ENCODE measurements at regions not wholly inside any gene's neighbourhood (a gene's known extent, or its start where the extent isn't known, plus 50 kb on each side); places are given as distances from the start of the nearest gene placed in this dataset.

- H3K4me1 Mint-ChIP-seq, result no peaks in the 10 kb centered on the region
- intact Hi-C loops (cut with micrococcal nuclease), result no loop called here
- H3K9me3 ChIP-seq (ENCODE audit: control extremely low read depth in 1 of 3, control insufficient read depth in 2 of 3, insufficient read depth in 1 of 3, low read length in 2 of 3), result peaks cover 0 to 2% (median 0%) of the 10 kb centered on the region in 3 donors
- H3K9me3 Mint-ChIP-seq (ENCODE audit: insufficient read depth), result no peaks in the 10 kb centered on the region
- H3K4me3 ChIP-seq (ENCODE audit: control extremely low read depth in 1 of 5, extremely low read depth in 1 of 5, insufficient read depth in 1 of 5, low read depth in 2 of 5, low read length in 4 of 5), result no peak overlapping the region
- no peak overlapping the region for H3K4me2 ChIP-seq (replicated peaks; ENCODE audit: low read depth, low read length, poor library complexity, severe bottlenecking)
- H3K79me2 ChIP-seq (ENCODE audit: control insufficient read depth, insufficient read depth, low read length), result no peaks in the 10 kb centered on the region
- POLR2A ChIA-PET, result no interaction called here
- no peak for TF ChIP-seq EZH2 (IDR thresholded peaks at IDR 0.05; ENCODE audit: borderline replicate concordance, insufficient read depth, low read depth, low read length, poor library complexity, severe bottlenecking)
- TF ChIP-seq, protein P1, sequence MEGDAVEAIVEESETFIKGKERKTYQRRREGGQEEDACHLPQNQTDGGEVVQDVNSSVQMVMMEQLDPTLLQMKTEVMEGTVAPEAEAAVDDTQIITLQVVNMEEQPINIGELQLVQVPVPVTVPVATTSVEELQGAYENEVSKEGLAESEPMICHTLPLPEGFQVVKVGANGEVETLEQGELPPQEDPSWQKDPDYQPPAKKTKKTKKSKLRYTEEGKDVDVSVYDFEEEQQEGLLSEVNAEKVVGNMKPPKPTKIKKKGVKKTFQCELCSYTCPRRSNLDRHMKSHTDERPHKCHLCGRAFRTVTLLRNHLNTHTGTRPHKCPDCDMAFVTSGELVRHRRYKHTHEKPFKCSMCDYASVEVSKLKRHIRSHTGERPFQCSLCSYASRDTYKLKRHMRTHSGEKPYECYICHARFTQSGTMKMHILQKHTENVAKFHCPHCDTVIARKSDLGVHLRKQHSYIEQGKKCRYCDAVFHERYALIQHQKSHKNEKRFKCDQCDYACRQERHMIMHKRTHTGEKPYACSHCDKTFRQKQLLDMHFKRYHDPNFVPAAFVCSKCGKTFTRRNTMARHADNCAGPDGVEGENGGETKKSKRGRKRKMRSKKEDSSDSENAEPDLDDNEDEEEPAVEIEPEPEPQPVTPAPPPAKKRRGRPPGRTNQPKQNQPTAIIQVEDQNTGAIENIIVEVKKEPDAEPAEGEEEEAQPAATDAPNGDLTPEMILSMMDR (IDR thresholded peaks at IDR 0.05), result no peak
- H3K27me3 Mint-ChIP-seq, result peaks cover 32% of the 10 kb centered on the region
- H3K4me3 Mint-ChIP-seq, result no peak overlapping the region
- CTCF ChIA-PET, result no interaction called here
- H3K9ac ChIP-seq (ENCODE audit: low read length), result no peak overlapping the region
- 66% methylated on average over 4 of the region's 5 CpGs for WGBS (ENCODE audit: insufficient coverage)
- no peaks in the 10 kb centered on the region for H3K4me1 ChIP-seq (ENCODE audit: control insufficient read depth in 2 of 2, insufficient read depth in 2 of 2, low read length in 2 of 2)
- ATAC-seq (ENCODE audit: low read depth), result no peak
- no peaks in the 10 kb centered on the region for H4K20me1 ChIP-seq (ENCODE audit: control insufficient read depth, insufficient read depth, low read length, poor library complexity, severe bottlenecking)
- H3K27ac Mint-ChIP-seq, result no peak overlapping the region
- DNase-seq, result no peak
- H3K27ac ChIP-seq (ENCODE audit: low read length in 2 of 2), result no peak overlapping the region
- H3K36me3 ChIP-seq (replicated peaks in 1 of 2; ENCODE audit: control extremely low read depth in 1 of 2, control insufficient read depth in 1 of 2, extremely low read depth in 1 of 2, insufficient read depth in 2 of 2, low read length in 1 of 2), result no peaks in the 10 kb centered on the region
- H3K27me3 ChIP-seq (replicated peaks in 1 of 4; ENCODE audit: control extremely low read depth in 1 of 4, control insufficient read depth in 3 of 4, insufficient read depth in 4 of 4, low read length in 3 of 4), result no peaks in the 10 kb centered on the region
- no peak overlapping the region for H2AFZ ChIP-seq (ENCODE audit: insufficient read depth, low read depth, low read length, poor library complexity, severe bottlenecking)
These were observed 81.2 kb upstream of the WNT4 start for GRCh38 chr1:22224091-22224490.

- Histone ChIP-seq H3K79me2 (ENCODE audit: control insufficient read depth, insufficient read depth, low read length) (no peaks in the 10 kb centered on the region), H3K4me1 (ENCODE audit: control insufficient read depth in 2 of 2, insufficient read depth in 2 of 2, low read length in 2 of 2) (no peaks in the 10 kb centered on the region), H2AFZ (ENCODE audit: insufficient read depth, low read depth, low read length, poor library complexity, severe bottlenecking) (no peak overlapping the region), H3K4me2 (replicated peaks; ENCODE audit: low read depth, low read length, poor library complexity, severe bottlenecking) (no peak overlapping the region), H3K9ac (ENCODE audit: low read length) (no peak overlapping the region), H3K9me3 (ENCODE audit: control extremely low read depth in 1 of 3, control insufficient read depth in 2 of 3, insufficient read depth in 1 of 3, low read length in 2 of 3) (peaks cover 0 to 2% (median 0%) of the 10 kb centered on the region in 3 donors), H3K36me3 (replicated peaks in 1 of 2; ENCODE audit: control extremely low read depth in 1 of 2, control insufficient read depth in 1 of 2, extremely low read depth in 1 of 2, insufficient read depth in 2 of 2, low read length in 1 of 2) (no peaks in the 10 kb centered on the region), H3K4me3 (ENCODE audit: control extremely low read depth in 1 of 5, extremely low read depth in 1 of 5, insufficient read depth in 1 of 5, low read depth in 2 of 5, low read length in 4 of 5) (no peak overlapping the region), H3K27me3 (replicated peaks in 1 of 4; ENCODE audit: control extremely low read depth in 1 of 4, control insufficient read depth in 3 of 4, insufficient read depth in 4 of 4, low read length in 3 of 4) (no peaks in the 10 kb centered on the region), H3K27ac (ENCODE audit: low read length in 2 of 2) (no peak overlapping the region), H4K20me1 (ENCODE audit: control insufficient read depth, insufficient read depth, low read length, poor library complexity, severe bottlenecking) (no peaks in the 10 kb centered on the region)
- ATAC-seq (ENCODE audit: low read depth), result no peak
- Mint-ChIP-seq H3K9me3 (ENCODE audit: insufficient read depth) (no peaks in the 10 kb centered on the region), H3K4me1 (no peaks in the 10 kb centered on the region), H3K27ac (no peak overlapping the region), H3K27me3 (peaks cover 27% of the 10 kb centered on the region), H3K4me3 (no peak overlapping the region)
- no CpG with 5 or more reads among the region's 1 CpG for WGBS (ENCODE audit: insufficient coverage)
- no peak for TF ChIP-seq EZH2 (IDR thresholded peaks at IDR 0.05; ENCODE audit: borderline replicate concordance, insufficient read depth, low read depth, low read length, poor library complexity, severe bottlenecking)
- TF ChIP-seq, protein P1 (IDR thresholded peaks at IDR 0.05), result no peak
- no peak for DNase-seq
- CTCF ChIA-PET, result no interaction called here
- intact Hi-C loops (cut with micrococcal nuclease), result no loop called here
- POLR2A ChIA-PET, result no interaction called here
These were observed 81.7 kb upstream of the WNT4 start for GRCh38 chr1:22224631-22225030.
